ENCODE measurements at regions not wholly inside any gene's neighbourhood (a gene's known extent, or its start where the extent isn't known, plus 50 kb on each side); places are given as distances from the start of the nearest gene placed in this dataset.

GRCh38 chr10:45154502-45154901 is 153.8 kb downstream of the ZNF22 start:
- POLR2A ChIA-PET, result no interaction called here
- intact Hi-C loops (cut with micrococcal nuclease), result no loop called here
- no peak overlapping the region for H3K9ac ChIP-seq (ENCODE audit: insufficient read depth in 1 of 2, low read depth in 2 of 2, low read length in 2 of 2)
- H3K27me3 ChIP-seq (ENCODE audit: control insufficient read depth in 2 of 2, insufficient read depth in 2 of 2, low read length in 2 of 2), result peaks cover 0 to 11% of the 10 kb centered on the region in 2 experiments; a peak in 2 of 5 replicates
- no peak for ATAC-seq
- TF ChIP-seq, protein P1, sequence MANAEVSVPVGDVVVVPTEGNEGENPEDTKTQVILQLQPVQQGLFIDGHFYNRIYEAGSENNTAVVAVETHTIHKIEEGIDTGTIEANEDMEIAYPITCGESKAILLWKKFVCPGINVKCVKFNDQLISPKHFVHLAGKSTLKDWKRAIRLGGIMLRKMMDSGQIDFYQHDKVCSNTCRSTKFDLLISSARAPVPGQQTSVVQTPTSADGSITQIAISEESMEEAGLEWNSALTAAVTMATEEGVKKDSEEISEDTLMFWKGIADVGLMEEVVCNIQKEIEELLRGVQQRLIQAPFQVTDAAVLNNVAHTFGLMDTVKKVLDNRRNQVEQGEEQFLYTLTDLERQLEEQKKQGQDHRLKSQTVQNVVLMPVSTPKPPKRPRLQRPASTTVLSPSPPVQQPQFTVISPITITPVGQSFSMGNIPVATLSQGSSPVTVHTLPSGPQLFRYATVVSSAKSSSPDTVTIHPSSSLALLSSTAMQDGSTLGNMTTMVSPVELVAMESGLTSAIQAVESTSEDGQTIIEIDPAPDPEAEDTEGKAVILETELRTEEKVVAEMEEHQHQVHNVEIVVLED (CRISPR knock-in tag; IDR thresholded peaks at IDR 0.05), result no peak
- TF ChIP-seq ZNF23 (CRISPR knock-in tag; IDR thresholded peaks at IDR 0.05) (no peak), NELFE (IDR thresholded peaks at IDR 0.05; ENCODE audit: insufficient read depth, insufficient read length) (no peak), ZNF436 (CRISPR knock-in tag; IDR thresholded peaks at IDR 0.05) (no peak), SNRNP70 (optimal IDR thresholded peaks at IDR 0.05; ENCODE audit: low read depth, low read length) (no peak), EP300 (IDR thresholded peaks at IDR 0.05; ENCODE audit: low read length) (no peak), ZNF507 (tag; conservative IDR thresholded peaks at IDR 0.05) (no peak), GATAD2B (IDR thresholded peaks at IDR 0.05; ENCODE audit: borderline replicate concordance) (no peak), CBFB (CRISPR knock-in tag; IDR thresholded peaks at IDR 0.05) (no peak), HNRNPLL (IDR thresholded peaks at IDR 0.05; ENCODE audit: low read depth, low read length, poor library complexity, severe bottlenecking) (no peak), ZNF277 (CRISPR knock-in tag; IDR thresholded peaks at IDR 0.05; ENCODE audit: borderline replicate concordance) (no peak)
- TF ChIP-seq, protein P2, sequence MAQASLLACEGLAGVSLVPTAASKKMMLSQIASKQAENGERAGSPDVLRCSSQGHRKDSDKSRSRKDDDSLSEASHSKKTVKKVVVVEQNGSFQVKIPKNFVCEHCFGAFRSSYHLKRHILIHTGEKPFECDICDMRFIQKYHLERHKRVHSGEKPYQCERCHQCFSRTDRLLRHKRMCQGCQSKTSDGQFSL (CRISPR knock-in tag; IDR thresholded peaks at IDR 0.05), result no peak
- TF ChIP-seq, protein P2 (tag; IDR thresholded peaks at IDR 0.05), result no peak
- CTCF ChIA-PET (ENCODE audit: low intra/inter-chr PET ratio), result no interaction called here
- no TSS peak for BruUV-seq (replicated peaks)
- no peak overlapping the region for H3K27ac ChIP-seq (ENCODE audit: extremely low read depth, low read depth, low read length)
- no peak overlapping the region for H3K4me3 ChIP-seq
- H3K9me1 ChIP-seq (ENCODE audit: control insufficient read depth, insufficient read depth, low read length), result no peaks in the 10 kb centered on the region
- 33% methylated on average over 3 of the region's 3 CpGs for WGBS (ENCODE audit: insufficient coverage, low coverage, missing lambda C conversion rate)
- no peaks in the 10 kb centered on the region for H3K79me2 ChIP-seq (ENCODE audit: control insufficient read depth, insufficient read depth, low read length)
- H3K4me1 ChIP-seq (replicated peaks in 1 of 2; ENCODE audit: control insufficient read depth in 2 of 2, insufficient read depth in 2 of 2, low read length in 2 of 2), result peaks cover 0 to 5% of the 10 kb centered on the region in 2 experiments; a peak in 2 of 5 replicates
- no peaks in the 10 kb centered on the region for H3K9me3 ChIP-seq (replicated peaks; ENCODE audit: control insufficient read depth, insufficient read depth, low read depth, low read length)
- in situ Hi-C loops (cut with MboI), result no loop called here
- H4K20me1 ChIP-seq (replicated peaks; ENCODE audit: control insufficient read depth, insufficient read depth, low read length), result no peaks in the 10 kb centered on the region; the same call in 1 of the 2 replicates
- H2AFZ ChIP-seq (ENCODE audit: low read depth, low read length), result no peak overlapping the region
- H3K36me3 ChIP-seq (ENCODE audit: control insufficient read depth, insufficient read depth, low read length), result no peaks in the 10 kb centered on the region
- DNase-seq (ENCODE audit: extremely low read depth in 1 of 4, low spot score in 3 of 4), result no peak
- FAIRE-seq, result no peak
- no peak overlapping the region for H3K4me2 ChIP-seq (ENCODE audit: insufficient read depth, low read length)

Data from K562 (cell line).